GM21381 (cell line): ENCODE measurements at regions not wholly inside any gene's neighbourhood (a gene's known extent, or its start where the extent isn't known, plus 50 kb on each side); places are given as distances from the start of the nearest gene placed in this dataset.
"Not testable (repeated sequence)": the region's sequence is repeated elsewhere in the genome, so short reads cannot be mapped to it uniquely, and the experiment has no call there.

ENCODE experiments used
- ATAC-seq: cut with Tn5 transposase; IDR thresholded peaks from one replicate; pipeline ENCODE4 v1.9.1; 2021; ENCODE audit warnings: mild to moderate bottlenecking, moderate library complexity; ENCODE audit not compliant: unreplicated experiment

DNA sequence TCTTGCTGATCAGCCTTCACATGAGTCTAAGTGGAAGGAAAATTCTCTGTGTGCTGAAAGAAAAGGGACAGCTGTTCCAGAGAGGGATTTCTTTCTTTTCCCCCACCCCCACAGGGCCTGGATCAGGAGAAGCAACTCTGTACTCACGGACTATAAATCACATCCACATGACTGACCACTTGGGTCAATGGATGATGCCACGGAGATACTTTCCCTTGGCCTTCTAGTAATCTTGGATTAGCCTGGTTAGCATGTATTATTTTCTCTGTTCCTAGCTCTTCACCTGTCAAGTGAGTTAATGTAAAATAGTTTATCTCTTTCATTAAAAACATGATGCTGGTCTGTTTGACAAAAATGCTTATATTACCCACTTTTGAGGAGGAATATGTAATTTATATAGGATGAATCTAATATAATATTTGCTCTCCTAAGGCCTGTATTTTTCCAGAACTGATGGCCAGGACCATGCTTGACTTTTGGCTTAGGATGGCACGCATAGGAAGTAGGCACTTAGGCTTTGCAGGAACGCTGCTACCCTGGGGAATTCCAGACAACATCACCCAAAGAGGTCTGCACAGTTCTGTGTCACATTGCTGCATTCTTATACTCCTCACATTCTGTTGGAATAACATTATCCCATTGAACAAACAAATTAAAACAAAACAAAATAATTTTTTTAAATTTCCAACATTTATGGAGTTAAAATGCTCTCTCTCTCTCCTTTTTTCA, 892.1 kb downstream of the TLE1 start:
- ATAC-seq, result no peak

DNA sequence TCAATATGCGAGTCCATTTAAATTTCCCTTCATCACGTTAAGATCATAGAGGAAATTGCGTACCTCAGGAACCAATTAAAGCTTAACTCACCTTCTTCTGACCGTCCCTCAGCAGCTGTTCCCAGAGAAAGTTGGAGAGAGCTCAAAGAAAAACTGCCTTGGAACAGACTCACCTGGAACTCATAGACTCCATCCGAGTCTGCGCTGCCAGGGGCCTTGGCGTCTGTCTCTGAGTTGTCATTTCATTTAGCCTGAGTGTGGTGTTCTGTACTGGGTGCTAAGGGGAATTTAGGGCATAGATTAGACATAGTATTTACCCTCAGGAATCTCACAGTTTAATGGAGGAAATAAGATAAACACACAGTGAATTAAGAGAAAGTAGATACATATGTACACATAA, 892.7 kb downstream of the TLE1 start:
- no peak for ATAC-seq

DNA sequence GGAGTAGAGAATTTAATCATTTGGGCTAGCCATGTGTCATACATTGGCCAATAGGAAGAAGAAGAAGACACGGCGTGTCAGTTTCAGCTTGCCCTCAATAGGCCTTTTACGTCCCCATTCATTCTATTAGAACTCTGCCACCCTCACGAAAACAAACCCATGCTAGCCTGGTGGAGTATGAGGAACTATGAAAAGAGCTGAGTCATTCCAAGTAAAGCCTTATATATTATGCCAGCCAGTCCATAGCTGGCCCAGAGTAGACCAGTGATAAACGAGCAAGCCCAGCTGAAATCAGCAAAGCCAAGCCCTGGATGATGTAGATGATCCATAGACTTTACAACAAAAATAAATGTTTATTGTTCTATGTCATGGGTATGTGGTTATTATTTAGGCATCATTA, 895.1 kb downstream of the TLE1 start:
- ATAC-seq, result no peak

- ATAC-seq, result no peak
Observed at GRCh38 chr9:80793706-80794105, 895.6 kb downstream of the TLE1 start.

DNA sequence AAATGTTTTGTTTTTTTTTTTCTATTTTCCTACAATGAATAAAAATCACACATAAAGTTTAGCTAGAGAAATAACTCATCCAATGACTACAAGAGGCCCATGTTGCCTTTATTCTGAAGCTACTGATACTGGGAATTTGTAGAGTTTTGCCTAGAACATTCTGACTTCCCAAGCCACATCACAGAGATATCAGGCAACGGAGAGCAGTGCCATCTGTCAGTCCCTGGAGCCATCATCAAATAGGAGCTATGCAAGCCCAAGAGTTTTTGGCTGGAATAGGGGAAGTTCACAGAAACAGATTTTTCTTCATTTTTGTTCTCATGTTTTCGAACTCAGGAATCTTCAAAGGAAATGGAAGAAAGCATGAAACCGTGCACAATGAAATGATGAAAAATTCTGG, 896.6 kb downstream of the TLE1 start:
- no peak for ATAC-seq

DNA sequence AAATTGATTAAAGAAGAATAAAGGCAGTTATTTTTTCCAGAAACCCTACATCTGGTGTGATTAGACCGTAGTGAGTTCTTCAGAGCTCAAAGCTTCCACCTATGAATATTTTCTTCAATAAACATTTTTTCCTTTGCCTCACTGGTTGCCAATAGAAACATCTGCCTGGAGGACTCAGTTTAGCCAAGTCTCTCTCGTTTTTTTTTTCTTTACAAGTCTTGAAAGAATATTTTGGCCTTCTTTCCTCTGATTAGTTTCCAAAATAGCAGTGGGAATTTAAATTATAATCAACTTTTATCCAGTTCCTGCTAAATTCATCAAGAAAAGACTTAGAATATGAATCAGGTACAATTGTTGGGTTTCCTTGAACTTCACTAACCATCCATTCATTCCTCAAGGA, 897.5 kb downstream of the TLE1 start:
- ATAC-seq, result no peak

DNA sequence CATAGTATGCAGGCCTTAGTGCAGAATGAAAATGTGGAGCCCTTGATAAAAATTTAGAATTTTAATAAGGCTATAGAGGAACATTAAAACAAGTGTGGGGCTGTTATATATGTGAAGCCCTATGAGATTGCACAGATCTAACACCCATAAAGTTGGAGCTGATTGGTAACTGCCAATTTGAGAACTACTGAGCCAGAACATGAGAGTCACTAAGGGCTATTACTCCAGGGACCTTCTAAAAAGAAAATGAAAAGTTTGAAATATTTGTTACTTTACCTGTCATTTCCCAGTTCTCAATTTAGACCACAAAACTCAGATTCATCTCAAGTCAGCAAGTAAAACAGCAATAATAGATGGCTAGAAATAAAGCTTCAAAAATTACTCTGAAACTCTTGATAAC, 898.6 kb downstream of the TLE1 start:
- ATAC-seq, result no peak

- no peak for ATAC-seq
Observed at GRCh38 chr9:80789831-80790230, 899.5 kb downstream of the TLE1 start.

- no peak for ATAC-seq
Observed at GRCh38 chr9:80787636-80788035, 901.7 kb downstream of the TLE1 start.

- ATAC-seq, result no peak
Observed at GRCh38 chr9:80784647-80785046, 904.7 kb downstream of the TLE1 start.

GRCh38 chr9:80775971-80776370, 913.4 kb downstream of the TLE1 start:
- ATAC-seq, result no peak

GRCh38 chr9:80775530-80775929, 913.8 kb downstream of the TLE1 start:
- ATAC-seq, result no peak

GRCh38 chr9:80771555-80772347, 917.6 kb downstream of the TLE1 start:
- ATAC-seq, result no peak

DNA sequence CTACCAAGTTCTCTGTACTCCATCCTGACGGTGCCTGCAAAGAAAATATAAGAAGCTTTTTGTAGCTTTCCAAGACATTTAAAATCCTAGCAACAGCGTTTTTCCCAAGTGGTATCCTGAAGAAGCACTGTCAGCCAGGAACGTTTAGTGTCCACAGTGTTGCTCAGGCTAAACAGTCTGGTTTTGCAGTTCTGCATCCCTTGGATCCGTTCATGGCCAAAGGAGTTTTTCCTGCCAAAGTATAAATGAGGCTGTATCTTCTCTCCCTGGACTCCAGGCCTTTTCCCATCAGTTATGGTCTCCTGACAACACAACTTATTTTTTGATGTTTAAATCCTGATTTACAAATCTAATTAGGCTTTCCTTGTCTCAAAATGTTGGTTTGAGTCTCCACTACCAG, 925.8 kb downstream of the TLE1 start:
- no peak for ATAC-seq

DNA sequence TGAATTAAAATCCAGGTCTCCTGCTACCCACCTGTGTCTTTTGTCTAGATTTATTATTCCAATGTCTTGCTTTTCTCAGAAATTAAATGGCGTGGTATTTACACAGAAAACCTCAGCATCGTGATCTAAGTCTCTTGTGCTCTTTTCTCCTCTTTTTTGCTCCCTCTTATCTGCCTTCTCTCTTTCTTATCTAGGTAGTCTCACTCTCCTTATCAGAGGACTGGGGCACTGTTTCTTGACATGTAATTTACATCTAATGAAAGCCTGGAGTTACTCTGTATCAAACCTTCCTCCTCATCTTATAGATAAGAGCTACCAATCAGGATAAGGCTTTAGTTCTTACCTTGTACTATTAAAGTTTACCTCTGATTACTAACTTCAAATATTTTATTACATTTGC, 933.8 kb downstream of the TLE1 start:
- ATAC-seq, result no peak

DNA sequence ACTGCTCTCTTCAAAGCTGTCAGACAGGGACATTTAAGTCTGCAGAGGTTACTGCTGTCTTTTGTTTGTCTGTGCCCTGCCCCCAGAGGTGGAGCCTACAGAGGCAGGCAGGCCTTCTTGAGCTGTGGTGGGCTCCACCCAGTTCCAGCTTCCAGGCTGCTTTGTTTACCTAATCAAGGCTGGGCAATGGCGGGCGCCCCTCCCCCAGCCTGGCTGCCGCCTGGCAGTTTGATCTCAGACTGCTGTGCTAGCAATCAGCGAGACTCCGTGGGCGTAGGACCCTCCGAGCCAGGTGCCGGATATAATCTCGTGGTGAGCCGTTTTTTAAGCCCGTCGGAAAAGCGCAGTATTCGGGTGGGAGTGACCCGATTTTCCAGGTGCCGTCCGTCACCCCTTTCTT, 942.3 kb downstream of the TLE1 start:
- ATAC-seq, result not testable (repeated sequence)

DNA sequence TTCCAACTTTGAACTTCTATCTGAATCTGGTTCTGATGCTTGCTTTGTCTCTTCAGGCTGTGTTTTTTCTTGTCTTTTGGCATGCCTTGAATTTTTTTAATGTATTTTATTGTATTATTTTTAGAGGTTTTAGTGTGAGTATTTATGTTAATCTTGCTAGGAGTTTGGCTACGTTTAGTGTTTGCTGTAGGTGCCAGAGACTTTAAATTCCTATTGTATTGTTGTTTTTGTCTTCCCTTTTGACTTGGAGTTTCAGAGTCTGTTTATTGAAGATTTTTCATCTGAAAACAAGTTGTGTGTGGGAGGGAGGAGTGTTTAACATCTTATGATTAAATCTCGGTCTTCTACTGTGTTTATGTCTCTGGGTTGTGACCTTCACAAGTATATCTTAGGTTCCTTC, 956.8 kb downstream of the TLE1 start:
- ATAC-seq, result no peak

DNA sequence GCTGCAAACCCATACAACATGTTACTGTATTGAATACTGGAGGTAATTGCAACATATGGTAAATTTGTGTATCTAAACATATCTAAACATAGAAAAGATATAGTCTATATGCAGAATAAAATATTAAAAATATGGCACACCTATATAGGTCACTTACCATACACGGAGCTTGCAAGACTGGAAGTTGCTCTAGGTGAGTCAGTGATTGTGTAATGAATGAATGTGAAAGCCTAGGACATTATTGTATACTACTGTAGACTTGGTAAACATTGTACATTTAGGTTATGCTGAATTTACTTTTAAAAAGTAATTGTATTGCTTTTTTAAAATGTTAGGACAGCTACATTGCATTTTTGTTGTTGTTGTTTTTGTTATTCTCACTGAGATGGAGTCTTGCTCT, 968.8 kb downstream of the TLE1 start:
- ATAC-seq, result no peak

DNA sequence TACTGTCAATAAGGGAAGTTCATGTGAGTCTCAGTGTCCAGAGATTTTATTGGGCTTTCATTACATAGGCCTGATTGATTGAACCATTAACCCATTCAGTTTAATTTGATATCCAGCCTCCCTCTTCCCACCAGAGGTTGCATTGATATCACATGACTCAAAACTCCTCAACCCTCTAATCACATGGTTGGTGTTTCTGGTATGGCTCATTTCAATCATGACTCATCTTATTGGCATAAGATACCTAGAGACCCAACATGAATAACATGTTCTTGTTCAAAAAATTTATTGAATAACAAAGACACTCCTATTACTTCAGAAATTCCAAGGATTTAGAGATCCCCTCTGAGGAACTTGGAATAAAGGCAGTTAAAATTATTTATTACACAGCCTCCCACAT, 982.2 kb downstream of the TLE1 start:
- no peak for ATAC-seq

DNA sequence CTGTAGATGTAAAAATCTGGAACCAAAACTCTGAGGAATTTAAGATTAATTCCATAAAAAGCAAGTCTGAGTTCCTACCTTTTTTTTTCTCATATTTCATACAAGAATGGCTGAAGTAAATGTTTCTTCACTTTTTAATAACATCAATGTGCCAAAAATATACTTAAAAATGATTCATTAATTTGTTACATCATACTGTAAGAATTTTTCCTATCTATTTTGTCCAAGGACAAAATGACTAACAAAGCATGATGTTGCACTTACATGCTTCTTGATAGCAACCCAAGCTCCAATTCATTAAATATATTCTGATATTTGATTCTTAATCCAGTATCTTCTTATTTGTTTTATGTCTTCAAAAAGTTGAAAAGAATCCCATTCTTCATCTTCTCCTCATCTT, 988.3 kb downstream of the TLE1 start:
- ATAC-seq, result no peak

- no peak for ATAC-seq
Observed at GRCh38 chr9:80699511-80699998, 989.8 kb downstream of the TLE1 start.

DNA sequence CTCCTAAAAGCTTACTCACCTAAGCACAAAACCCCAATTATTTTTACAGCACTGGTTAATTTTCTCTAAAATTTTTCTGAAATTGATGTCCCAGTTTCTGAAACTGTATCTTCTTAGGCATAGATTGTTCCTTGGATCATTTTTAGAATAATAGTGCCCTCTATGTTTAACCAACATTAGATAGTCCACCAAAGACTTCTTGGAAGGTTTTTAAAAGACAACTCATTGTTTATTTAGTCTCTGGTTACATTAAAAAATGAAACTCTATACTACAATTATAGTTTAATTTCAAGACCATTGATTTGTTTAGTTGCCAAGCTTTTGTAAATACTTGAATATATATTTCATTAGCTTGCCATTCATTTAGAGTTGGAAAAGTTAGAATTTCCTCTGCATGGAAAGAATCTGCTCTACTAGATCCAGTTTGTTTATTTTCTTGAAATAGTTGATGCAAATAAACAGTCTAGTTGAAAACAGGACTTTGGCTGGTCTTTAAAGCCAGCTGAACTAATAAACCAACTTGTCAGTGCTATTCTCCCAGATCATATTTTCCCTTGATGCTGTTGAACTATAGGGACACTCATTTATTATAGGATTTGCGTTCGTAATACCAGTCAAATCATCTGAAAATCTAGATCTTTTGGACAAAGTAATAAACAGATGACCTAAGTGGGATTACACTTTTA, 990.5 kb downstream of the TLE1 start:
- no peak for ATAC-seq
